Stomach (tissue), 8 donors: ENCODE measurements at regions not wholly inside any gene's neighbourhood (a gene's known extent, or its start where the extent isn't known, plus 50 kb on each side); places are given as distances from the start of the nearest gene placed in this dataset.

Experiments
- DNase-seq, 2 donors: peaks; one replicate each; pipeline versions ENCODE4 v3.0.0 to v3.0.0-alpha.2; 2013 to 2019
- H3K27ac ChIP-seq, 5 donors: fragments of 200-600 bp in 4 of 5; sonication (generic) in 4 of 5; one replicate each; pipeline ENCODE4 v1.5.1; 2013 to 2019; ENCODE audit warnings: mild to moderate bottlenecking in 1 of 5, moderate library complexity in 1 of 5
- H3K27me3 ChIP-seq, 3 donors: fragments of 200-600 bp; sonication (generic); one replicate each; pipeline ENCODE4 v1.5.1; 2017 to 2019; ENCODE audit warnings: mixed run types in 1 of 3
- H3K36me3 ChIP-seq, 4 donors: fragments of 200-600 bp; sonication (generic); 1 replicate in 3 of 4; 2 replicates in 1 of 4; pipeline ENCODE4 v1.5.1; 2016 to 2019
- H3K4me1 ChIP-seq, 4 donors: fragments of 200-600 bp; sonication (generic); one replicate each; pipeline ENCODE4 v1.5.1; 2016 to 2019
- H3K4me3 ChIP-seq, 4 donors: fragments of 200-600 bp; sonication (generic) in 3 of 4; one replicate each; pipeline ENCODE4 v1.5.1; 2016 to 2019; ENCODE audit warnings: mild to moderate bottlenecking in 1 of 4
- H3K9me3 ChIP-seq, 4 donors: fragments of 200-600 bp; sonication (generic); one replicate each; pipeline ENCODE4 v1.5.1; 2016 to 2019
- EP300 ChIP-seq: sonication (generic); formaldehyde crosslinking; IDR thresholded peaks from one replicate; pipeline ENCODE4 v1.6.1; 2017; ENCODE audit warnings: antibody characterized with exemption
- POLR2A ChIP-seq, 4 donors: fragments of 450-650 bp; IDR thresholded peaks; one replicate each; pipeline ENCODE4 v1.6.1; 2016; ENCODE audit warnings: antibody characterized with exemption in 4 of 4, control low read depth in 2 of 4, mild to moderate bottlenecking in 1 of 4, moderate library complexity in 1 of 4
- POLR2AphosphoS5 ChIP-seq, 3 donors: sonication (generic); formaldehyde crosslinking; IDR thresholded peaks; one replicate each; pipeline ENCODE4 v1.6.1; 2016; ENCODE audit warnings: antibody characterized with exemption in 3 of 3
- WGBS, 5 donors: extraction: QIAGEN DNeasy Blood & Tissue Kit in 3 of 5; methylation state at CpG; one replicate each; pipeline versions ENCODE4 v1.1.5 to v1.1.7; 2013 to 2018; 5-methylcytosine and 5-hydroxymethylcytosine counted together
- intact Hi-C: fragments of 100-400 bp; cut with DNase I; formaldehyde crosslinking; loops from one replicate; pipeline ENCODE4 v1.15.1; 2023; ENCODE audit warnings: low total_unique reads
- TF ChIP-seq, protein P1 (sequence below), 7 experiments: fragments of 450-650 bp in 4 of 7; fragments of 200-600 bp in 3 of 7; sonication (generic) in 3 of 7; IDR thresholded peaks; one replicate each; pipeline ENCODE4 v1.5.1; 2016 to 2019; ENCODE audit warnings: antibody characterized with exemption in 7 of 7, control low read depth in 2 of 7, mild to moderate bottlenecking in 1 of 7
- donor health status: healthy with polysubstance abuse.
- donor health status: Bipolar disorder and iron deficiency.
- donor health status: healthy.

- peaks cover 0 to 33% (median 30%) of the 10 kb centered on the region in 4 donors for H3K36me3 ChIP-seq
- no peak overlapping the region for H3K4me3 ChIP-seq
- no peaks in the 10 kb centered on the region for H3K27me3 ChIP-seq
- H3K27ac ChIP-seq, result no peak overlapping the region
- intact Hi-C loops, result no loop called here
- no peak for TF ChIP-seq EP300
- no peak for TF ChIP-seq POLR2A (IDR thresholded peaks at IDR 0.05)
- no peak for TF ChIP-seq POLR2AphosphoS5 (IDR thresholded peaks at IDR 0.05)
- TF ChIP-seq, protein P1, sequence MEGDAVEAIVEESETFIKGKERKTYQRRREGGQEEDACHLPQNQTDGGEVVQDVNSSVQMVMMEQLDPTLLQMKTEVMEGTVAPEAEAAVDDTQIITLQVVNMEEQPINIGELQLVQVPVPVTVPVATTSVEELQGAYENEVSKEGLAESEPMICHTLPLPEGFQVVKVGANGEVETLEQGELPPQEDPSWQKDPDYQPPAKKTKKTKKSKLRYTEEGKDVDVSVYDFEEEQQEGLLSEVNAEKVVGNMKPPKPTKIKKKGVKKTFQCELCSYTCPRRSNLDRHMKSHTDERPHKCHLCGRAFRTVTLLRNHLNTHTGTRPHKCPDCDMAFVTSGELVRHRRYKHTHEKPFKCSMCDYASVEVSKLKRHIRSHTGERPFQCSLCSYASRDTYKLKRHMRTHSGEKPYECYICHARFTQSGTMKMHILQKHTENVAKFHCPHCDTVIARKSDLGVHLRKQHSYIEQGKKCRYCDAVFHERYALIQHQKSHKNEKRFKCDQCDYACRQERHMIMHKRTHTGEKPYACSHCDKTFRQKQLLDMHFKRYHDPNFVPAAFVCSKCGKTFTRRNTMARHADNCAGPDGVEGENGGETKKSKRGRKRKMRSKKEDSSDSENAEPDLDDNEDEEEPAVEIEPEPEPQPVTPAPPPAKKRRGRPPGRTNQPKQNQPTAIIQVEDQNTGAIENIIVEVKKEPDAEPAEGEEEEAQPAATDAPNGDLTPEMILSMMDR (IDR thresholded peaks at IDR 0.05), result no peak
- DNase-seq, result no peak
- peaks cover 22 to 38% (median 29%) of the 10 kb centered on the region in 4 donors for H3K4me1 ChIP-seq
- 85 to 100% (median 91%) methylated on average over 2 to 5 of the region's 5 CpGs for WGBS, 5 donors
- no peaks in the 10 kb centered on the region for H3K9me3 ChIP-seq
Measured at GRCh38 chr22:25369041-25369440, 149.6 kb downstream of the CRYBB2 start.

- peaks cover 0 to 45% (median 42%) of the 10 kb centered on the region in 4 donors for H3K36me3 ChIP-seq
- no peak overlapping the region for H3K4me3 ChIP-seq
- peaks cover 9 to 25% (median 16%) of the 10 kb centered on the region in 4 donors for H3K4me1 ChIP-seq
- no peaks in the 10 kb centered on the region for H3K9me3 ChIP-seq
- TF ChIP-seq, protein P1 (IDR thresholded peaks at IDR 0.05), result no peak
- no peak for TF ChIP-seq EP300
- no peak for TF ChIP-seq POLR2A (IDR thresholded peaks at IDR 0.05)
- TF ChIP-seq POLR2AphosphoS5 (IDR thresholded peaks at IDR 0.05), result no peak
- no peak for DNase-seq
- 92 to 97% (median 96%) methylated on average over 11 of the region's 11 CpGs for WGBS, 5 donors
- H3K27me3 ChIP-seq, result no peaks in the 10 kb centered on the region
- intact Hi-C loops, result no loop called here
- no peak overlapping the region for H3K27ac ChIP-seq
Measured at GRCh38 chr22:25370322-25370721, 150.9 kb downstream of the CRYBB2 start.

DNA sequence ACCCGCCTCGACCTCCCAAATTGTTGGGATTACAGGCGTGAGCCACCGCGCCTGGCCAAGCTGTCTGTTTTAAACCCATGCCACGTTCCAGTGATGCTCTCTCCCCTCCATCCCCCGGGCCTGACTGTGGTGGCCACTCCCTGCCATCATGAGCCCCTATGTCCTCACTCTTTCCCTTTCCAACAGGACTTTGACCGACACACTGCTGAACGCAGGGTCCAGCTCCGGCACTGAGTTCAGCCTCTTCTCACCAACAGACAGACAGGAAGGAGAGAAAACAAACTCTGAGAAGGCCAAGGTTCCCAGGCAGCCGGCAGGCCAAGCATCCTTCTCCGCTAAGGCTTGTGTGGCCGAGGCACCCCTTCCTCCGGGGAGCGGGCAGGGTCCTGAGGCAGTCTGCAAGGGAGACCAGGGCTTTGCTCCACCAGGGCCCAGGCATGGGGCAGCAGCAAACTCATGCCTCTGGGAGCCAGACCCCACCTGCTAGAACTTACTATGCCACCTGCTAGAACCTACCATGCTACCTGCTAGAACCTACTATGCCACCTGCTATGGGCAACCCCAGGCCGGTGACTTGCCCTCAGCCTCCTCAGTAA lies 152.7 kb downstream of the CRYBB2 start:
- WGBS, 5 donors, result 93 to 98% (median 95%) methylated on average over 15 to 16 of the region's 16 CpGs
- DNase-seq, result no peak

DNA sequence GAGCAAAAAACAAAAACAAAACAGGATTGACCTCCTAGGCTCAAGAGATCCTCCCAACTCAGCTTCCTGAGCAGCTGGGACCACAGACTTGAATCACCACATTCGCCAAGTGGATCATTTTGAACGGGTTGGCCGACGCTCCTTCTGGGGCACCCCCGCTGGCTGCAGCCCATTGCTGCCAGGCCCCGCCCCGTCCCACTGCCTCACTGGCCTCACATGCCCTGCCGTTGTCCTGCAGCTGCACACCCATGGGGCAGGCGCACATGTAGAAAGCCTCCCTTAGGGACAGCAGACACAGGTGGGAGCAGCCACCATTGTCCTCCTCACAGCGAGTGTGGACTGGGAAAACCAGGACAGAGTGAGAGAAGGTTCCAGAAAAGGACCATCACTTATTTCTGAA lies 154.5 kb downstream of the CRYBB2 start:
- Histone ChIP-seq H3K36me3 (peaks cover 0 to 80% (median 77%) of the 10 kb centered on the region in 4 donors), H3K27ac (no peak overlapping the region), H3K27me3 (no peaks in the 10 kb centered on the region), H3K4me1 (no peaks in the 10 kb centered on the region), H3K9me3 (no peaks in the 10 kb centered on the region), H3K4me3 (no peak overlapping the region)
- TF ChIP-seq EP300 (no peak), POLR2AphosphoS5 (IDR thresholded peaks at IDR 0.05) (no peak), POLR2A (IDR thresholded peaks at IDR 0.05) (no peak)
- TF ChIP-seq, protein P1 (IDR thresholded peaks at IDR 0.05), result no peak
- intact Hi-C loops, result no loop called here
- 86 to 98% (median 89%) methylated on average over 9 to 10 of the region's 10 CpGs for WGBS, 5 donors
- DNase-seq, result no peak

More for the DNA sequence above, 152.7 kb downstream of the CRYBB2 start:
- TF ChIP-seq, protein P1 (IDR thresholded peaks at IDR 0.05), result no peak
- no peak for TF ChIP-seq POLR2AphosphoS5 (IDR thresholded peaks at IDR 0.05)
- TF ChIP-seq EP300, result no peak
- TF ChIP-seq POLR2A (IDR thresholded peaks at IDR 0.05), result no peak
- Histone ChIP-seq H3K36me3 (peaks cover 0 to 61% (median 58%) of the 10 kb centered on the region in 4 donors), H3K4me3 (no peak overlapping the region), H3K4me1 (peaks cover 0 to 12% (median 4%) of the 10 kb centered on the region in 4 donors), H3K9me3 (no peaks in the 10 kb centered on the region), H3K27me3 (no peaks in the 10 kb centered on the region), H3K27ac (no peak overlapping the region)
- intact Hi-C loops, result no loop called here
